ENCODE measurements at regions not wholly inside any gene's neighbourhood (a gene's known extent, or its start where the extent isn't known, plus 50 kb on each side); places are given as distances from the start of the nearest gene placed in this dataset.

DNA sequence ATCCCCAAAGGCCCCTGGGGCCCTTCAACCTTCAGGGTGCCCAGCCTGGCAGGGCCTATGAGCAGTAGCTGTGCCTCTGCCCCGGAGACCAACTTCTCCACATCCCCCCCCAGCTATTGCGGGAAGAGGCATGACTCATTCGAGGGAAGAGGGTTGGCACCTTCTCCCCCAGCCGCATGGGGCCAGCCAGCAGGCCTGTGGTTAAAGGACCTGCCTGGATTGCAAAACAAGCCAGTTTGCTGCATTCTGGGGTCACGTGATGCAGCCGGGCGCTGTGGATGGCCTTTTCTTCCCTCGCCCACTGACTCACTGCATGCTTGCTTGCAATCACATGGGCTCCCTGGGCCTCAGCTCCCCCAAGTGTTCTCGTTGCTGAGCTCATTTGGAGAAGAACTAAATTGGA, 182.5 kb downstream of the MAFB start:
- H3K4me1 Mint-ChIP-seq = peaks cover 14% of the 10 kb centered on the region; the same call in 2 of the 3 replicates
- ATAC-seq = no peak

More for the DNA sequence above, 182.5 kb downstream of the MAFB start:
- no peaks in the 10 kb centered on the region for H3K79me2 ChIP-seq (replicated peaks; ENCODE audit: insufficient read depth)
- H3K4me3 ChIP-seq = no peak overlapping the region
- no peaks in the 10 kb centered on the region for H3K36me3 Mint-ChIP-seq (ENCODE audit: low read depth)
- H3K4me3 Mint-ChIP-seq = no peak overlapping the region
- H3K9me3 Mint-ChIP-seq = no peaks in the 10 kb centered on the region
- H3K36me3 ChIP-seq (ENCODE audit: insufficient read depth) = no peaks in the 10 kb centered on the region
- no peak overlapping the region for H3K4me2 ChIP-seq
- H3K4me1 ChIP-seq (ENCODE audit: insufficient read depth) = no peaks in the 10 kb centered on the region
- no peak overlapping the region for H3K27ac Mint-ChIP-seq
- TF ChIP-seq POLR2AphosphoS5 (IDR thresholded peaks at IDR 0.05; ENCODE audit: low read depth) (no peak), ZNF331 (CRISPR knock-in tag; IDR thresholded peaks at IDR 0.05; ENCODE audit: low read depth) (no peak), NANOG (IDR thresholded peaks at IDR 0.05; ENCODE audit: borderline replicate concordance) (no peak), EZH2phosphoT487 (IDR thresholded peaks at IDR 0.05; ENCODE audit: unreplicated experiment) (no peak), EZH2 (IDR thresholded peaks at IDR 0.05; ENCODE audit: low read depth, unreplicated experiment) (no peak), STAT1 (IDR thresholded peaks at IDR 0.05; ENCODE audit: unreplicated experiment) (no peak), ZNF114 (CRISPR knock-in tag; IDR thresholded peaks at IDR 0.05) (no peak), CREB1 (CRISPR knock-in tag; IDR thresholded peaks at IDR 0.05; ENCODE audit: low read depth) (no peak), JUNB (IDR thresholded peaks at IDR 0.05; ENCODE audit: unreplicated experiment) (no peak)
- TF ChIP-seq, protein P1, sequence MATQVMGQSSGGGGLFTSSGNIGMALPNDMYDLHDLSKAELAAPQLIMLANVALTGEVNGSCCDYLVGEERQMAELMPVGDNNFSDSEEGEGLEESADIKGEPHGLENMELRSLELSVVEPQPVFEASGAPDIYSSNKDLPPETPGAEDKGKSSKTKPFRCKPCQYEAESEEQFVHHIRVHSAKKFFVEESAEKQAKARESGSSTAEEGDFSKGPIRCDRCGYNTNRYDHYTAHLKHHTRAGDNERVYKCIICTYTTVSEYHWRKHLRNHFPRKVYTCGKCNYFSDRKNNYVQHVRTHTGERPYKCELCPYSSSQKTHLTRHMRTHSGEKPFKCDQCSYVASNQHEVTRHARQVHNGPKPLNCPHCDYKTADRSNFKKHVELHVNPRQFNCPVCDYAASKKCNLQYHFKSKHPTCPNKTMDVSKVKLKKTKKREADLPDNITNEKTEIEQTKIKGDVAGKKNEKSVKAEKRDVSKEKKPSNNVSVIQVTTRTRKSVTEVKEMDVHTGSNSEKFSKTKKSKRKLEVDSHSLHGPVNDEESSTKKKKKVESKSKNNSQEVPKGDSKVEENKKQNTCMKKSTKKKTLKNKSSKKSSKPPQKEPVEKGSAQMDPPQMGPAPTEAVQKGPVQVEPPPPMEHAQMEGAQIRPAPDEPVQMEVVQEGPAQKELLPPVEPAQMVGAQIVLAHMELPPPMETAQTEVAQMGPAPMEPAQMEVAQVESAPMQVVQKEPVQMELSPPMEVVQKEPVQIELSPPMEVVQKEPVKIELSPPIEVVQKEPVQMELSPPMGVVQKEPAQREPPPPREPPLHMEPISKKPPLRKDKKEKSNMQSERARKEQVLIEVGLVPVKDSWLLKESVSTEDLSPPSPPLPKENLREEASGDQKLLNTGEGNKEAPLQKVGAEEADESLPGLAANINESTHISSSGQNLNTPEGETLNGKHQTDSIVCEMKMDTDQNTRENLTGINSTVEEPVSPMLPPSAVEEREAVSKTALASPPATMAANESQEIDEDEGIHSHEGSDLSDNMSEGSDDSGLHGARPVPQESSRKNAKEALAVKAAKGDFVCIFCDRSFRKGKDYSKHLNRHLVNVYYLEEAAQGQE (IDR thresholded peaks at IDR 0.05; ENCODE audit: unreplicated experiment) = no peak
- TF ChIP-seq, protein P2, sequence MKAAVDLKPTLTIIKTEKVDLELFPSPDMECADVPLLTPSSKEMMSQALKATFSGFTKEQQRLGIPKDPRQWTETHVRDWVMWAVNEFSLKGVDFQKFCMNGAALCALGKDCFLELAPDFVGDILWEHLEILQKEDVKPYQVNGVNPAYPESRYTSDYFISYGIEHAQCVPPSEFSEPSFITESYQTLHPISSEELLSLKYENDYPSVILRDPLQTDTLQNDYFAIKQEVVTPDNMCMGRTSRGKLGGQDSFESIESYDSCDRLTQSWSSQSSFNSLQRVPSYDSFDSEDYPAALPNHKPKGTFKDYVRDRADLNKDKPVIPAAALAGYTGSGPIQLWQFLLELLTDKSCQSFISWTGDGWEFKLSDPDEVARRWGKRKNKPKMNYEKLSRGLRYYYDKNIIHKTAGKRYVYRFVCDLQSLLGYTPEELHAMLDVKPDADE (IDR thresholded peaks at IDR 0.05) = no peak
- TF ChIP-seq, protein P3, sequence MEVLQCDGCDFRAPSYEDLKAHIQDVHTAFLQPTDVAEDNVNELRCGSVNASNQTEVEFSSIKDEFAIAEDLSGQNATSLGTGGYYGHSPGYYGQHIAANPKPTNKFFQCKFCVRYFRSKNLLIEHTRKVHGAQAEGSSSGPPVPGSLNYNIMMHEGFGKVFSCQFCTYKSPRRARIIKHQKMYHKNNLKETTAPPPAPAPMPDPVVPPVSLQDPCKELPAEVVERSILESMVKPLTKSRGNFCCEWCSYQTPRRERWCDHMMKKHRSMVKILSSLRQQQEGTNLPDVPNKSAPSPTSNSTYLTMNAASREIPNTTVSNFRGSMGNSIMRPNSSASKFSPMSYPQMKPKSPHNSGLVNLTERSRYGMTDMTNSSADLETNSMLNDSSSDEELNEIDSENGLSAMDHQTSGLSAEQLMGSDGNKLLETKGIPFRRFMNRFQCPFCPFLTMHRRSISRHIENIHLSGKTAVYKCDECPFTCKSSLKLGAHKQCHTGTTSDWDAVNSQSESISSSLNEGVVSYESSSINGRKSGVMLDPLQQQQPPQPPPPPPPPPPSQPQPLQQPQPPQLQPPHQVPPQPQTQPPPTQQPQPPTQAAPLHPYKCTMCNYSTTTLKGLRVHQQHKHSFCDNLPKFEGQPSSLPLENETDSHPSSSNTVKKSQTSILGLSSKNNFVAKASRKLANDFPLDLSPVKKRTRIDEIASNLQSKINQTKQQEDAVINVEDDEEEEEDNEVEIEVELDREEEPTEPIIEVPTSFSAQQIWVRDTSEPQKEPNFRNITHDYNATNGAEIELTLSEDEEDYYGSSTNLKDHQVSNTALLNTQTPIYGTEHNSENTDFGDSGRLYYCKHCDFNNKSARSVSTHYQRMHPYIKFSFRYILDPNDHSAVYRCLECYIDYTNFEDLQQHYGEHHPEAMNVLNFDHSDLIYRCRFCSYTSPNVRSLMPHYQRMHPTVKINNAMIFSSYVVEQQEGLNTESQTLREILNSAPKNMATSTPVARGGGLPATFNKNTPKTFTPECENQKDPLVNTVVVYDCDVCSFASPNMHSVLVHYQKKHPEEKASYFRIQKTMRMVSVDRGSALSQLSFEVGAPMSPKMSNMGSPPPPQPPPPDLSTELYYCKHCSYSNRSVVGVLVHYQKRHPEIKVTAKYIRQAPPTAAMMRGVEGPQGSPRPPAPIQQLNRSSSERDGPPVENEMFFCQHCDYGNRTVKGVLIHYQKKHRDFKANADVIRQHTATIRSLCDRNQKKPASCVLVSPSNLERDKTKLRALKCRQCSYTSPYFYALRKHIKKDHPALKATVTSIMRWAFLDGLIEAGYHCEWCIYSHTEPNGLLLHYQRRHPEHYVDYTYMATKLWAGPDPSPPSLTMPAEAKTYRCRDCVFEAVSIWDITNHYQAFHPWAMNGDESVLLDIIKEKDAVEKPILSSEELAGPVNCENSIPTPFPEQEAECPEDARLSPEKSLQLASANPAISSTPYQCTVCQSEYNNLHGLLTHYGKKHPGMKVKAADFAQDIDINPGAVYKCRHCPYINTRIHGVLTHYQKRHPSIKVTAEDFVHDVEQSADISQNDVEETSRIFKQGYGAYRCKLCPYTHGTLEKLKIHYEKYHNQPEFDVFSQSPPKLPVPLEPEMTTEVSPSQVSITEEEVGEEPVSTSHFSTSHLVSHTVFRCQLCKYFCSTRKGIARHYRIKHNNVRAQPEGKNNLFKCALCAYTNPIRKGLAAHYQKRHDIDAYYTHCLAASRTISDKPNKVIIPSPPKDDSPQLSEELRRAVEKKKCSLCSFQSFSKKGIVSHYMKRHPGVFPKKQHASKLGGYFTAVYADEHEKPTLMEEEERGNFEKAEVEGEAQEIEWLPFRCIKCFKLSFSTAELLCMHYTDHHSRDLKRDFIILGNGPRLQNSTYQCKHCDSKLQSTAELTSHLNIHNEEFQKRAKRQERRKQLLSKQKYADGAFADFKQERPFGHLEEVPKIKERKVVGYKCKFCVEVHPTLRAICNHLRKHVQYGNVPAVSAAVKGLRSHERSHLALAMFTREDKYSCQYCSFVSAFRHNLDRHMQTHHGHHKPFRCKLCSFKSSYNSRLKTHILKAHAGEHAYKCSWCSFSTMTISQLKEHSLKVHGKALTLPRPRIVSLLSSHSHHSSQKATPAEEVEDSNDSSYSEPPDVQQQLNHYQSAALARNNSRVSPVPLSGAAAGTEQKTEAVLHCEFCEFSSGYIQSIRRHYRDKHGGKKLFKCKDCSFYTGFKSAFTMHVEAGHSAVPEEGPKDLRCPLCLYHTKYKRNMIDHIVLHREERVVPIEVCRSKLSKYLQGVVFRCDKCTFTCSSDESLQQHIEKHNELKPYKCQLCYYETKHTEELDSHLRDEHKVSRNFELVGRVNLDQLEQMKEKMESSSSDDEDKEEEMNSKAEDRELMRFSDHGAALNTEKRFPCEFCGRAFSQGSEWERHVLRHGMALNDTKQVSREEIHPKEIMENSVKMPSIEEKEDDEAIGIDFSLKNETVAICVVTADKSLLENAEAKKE (CRISPR knock-in tag; IDR thresholded peaks at IDR 0.05) = no peak
- TF ChIP-seq, protein P4, sequence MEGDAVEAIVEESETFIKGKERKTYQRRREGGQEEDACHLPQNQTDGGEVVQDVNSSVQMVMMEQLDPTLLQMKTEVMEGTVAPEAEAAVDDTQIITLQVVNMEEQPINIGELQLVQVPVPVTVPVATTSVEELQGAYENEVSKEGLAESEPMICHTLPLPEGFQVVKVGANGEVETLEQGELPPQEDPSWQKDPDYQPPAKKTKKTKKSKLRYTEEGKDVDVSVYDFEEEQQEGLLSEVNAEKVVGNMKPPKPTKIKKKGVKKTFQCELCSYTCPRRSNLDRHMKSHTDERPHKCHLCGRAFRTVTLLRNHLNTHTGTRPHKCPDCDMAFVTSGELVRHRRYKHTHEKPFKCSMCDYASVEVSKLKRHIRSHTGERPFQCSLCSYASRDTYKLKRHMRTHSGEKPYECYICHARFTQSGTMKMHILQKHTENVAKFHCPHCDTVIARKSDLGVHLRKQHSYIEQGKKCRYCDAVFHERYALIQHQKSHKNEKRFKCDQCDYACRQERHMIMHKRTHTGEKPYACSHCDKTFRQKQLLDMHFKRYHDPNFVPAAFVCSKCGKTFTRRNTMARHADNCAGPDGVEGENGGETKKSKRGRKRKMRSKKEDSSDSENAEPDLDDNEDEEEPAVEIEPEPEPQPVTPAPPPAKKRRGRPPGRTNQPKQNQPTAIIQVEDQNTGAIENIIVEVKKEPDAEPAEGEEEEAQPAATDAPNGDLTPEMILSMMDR (conservative IDR thresholded peaks at IDR 0.05; ENCODE audit: low read depth in 2 of 2) = no peak
- no peak overlapping the region for H2AFZ ChIP-seq
- no peak for DNase-seq (ENCODE audit: low spot score)
- no peaks in the 10 kb centered on the region for H4K20me1 ChIP-seq (replicated peaks; ENCODE audit: insufficient read depth)
- no peaks in the 10 kb centered on the region; the same call in 1 of the 2 replicates for H3K9me2 ChIP-seq (ENCODE audit: insufficient read depth)
- H3K27me3 Mint-ChIP-seq (ENCODE audit: insufficient read depth, low read depth, poor library complexity) = peaks cover 2% of the 10 kb centered on the region
- H3K27ac ChIP-seq (ENCODE audit: low read depth) = no peak overlapping the region
- H3K27me3 ChIP-seq (ENCODE audit: insufficient read depth) = no peaks in the 10 kb centered on the region
- no peaks in the 10 kb centered on the region for H3F3A ChIP-seq (replicated peaks; ENCODE audit: low read depth)
